GM12878 (cell line): ENCODE measurements at regions not wholly inside any gene's neighbourhood (a gene's known extent, or its start where the extent isn't known, plus 50 kb on each side); places are given as distances from the start of the nearest gene placed in this dataset.
A peak's percentile ranks its signal among the peaks of the same experiment; 100 is the strongest.

Source experiments
- ATAC-seq: fragments of 200-7000 bp; cut with Tn5 transposase; 3 replicates; pipeline ENCODE4 v1.9.1; 2020; ENCODE audit warnings: mild to moderate bottlenecking, moderate library complexity
- BruUV-seq: library from RNA; stranded (reverse); fragments of 400-500 nt; replicated peaks from 2 replicates; lab custom pipeline; 2021; lab: Mats Ljungman, UMichigan
- CTCF ChIA-PET: fragments of 300-600 bp; sonication (Branson Sonifier 250); formaldehyde crosslinking; extraction: SDS; loops from one replicate; lab custom pipeline; 2021; ENCODE audit warnings: inconsistent platforms; lab: Yijun Ruan, JAX
- POLR2A ChIA-PET: fragments of 350-600 bp; formaldehyde crosslinking; extraction: SDS; loops from one replicate; lab custom pipeline; 2021; ENCODE audit warnings: inconsistent platforms; lab: Charles Lee
- RAD21 ChIA-PET: fragments of 300-600 bp; sonication (Branson Sonifier 250); formaldehyde crosslinking; loops from one replicate; lab custom pipeline; 2023; ENCODE audit warnings: antibody characterized with exemption; ENCODE audit not compliant: unreplicated experiment; lab: Charles Lee
- SMC1A ChIA-PET: fragments of 300-600 bp; sonication (Branson Sonifier 250); formaldehyde crosslinking; loops from one replicate; lab custom pipeline; 2023; ENCODE audit not compliant: unreplicated experiment, uncharacterized antibody; lab: Charles Lee
- DNase-seq: peaks from one replicate; pipeline ENCODE4 v3.0.0-alpha.2; 2011; ENCODE audit warnings: low read depth, low spot score
- FAIRE-seq: peaks from 3 replicates; lab custom pipeline; 2011; peaks lifted over from hg19 to GRCh38; lab: Jason Lieb, UNC
- H2AFZ ChIP-seq: 2 replicates; pipeline ENCODE4 v1.6.0; 2011; ENCODE audit warnings: low read depth, low read length, control low read depth; ENCODE audit not compliant: control insufficient read depth
- H3K27ac ChIP-seq: 2 replicates; pipeline ENCODE4 v1.5.1; 2011; ENCODE audit warnings: control low read depth; ENCODE audit not compliant: control insufficient read depth, insufficient read depth
- H3K27me3 ChIP-seq, 2 experiments: replicated peaks in 1 of 2; 2 replicates each; pipeline versions ENCODE4 v1.6.0 to v1.6.1; 2011; ENCODE audit warnings: low read length in 1 of 2; ENCODE audit not compliant: control insufficient read depth in 2 of 2, insufficient read depth in 2 of 2
- H3K36me3 ChIP-seq, 2 experiments: 2 replicates each; pipeline ENCODE4 v1.5.1; 2011; ENCODE audit warnings: low read length in 1 of 2; ENCODE audit not compliant: control insufficient read depth in 2 of 2, insufficient read depth in 2 of 2
- H3K4me1 ChIP-seq: 2 replicates; pipeline ENCODE4 v1.6.1; 2011; ENCODE audit warnings: mild to moderate bottlenecking, low read length, moderate library complexity, mixed read lengths; ENCODE audit not compliant: control insufficient read depth, insufficient read depth
- H3K4me2 ChIP-seq: 2 replicates; pipeline ENCODE4 v1.6.0; 2011; ENCODE audit warnings: control low read depth; ENCODE audit not compliant: control insufficient read depth, insufficient read depth
- H3K4me3 ChIP-seq: fragments of 200-600 bp; sonication (generic); 2 replicates; pipeline ENCODE4 v1.5.1; 2016
- H3K79me2 ChIP-seq: 2 replicates; pipeline ENCODE4 v1.6.0; 2011; ENCODE audit warnings: low read length; ENCODE audit not compliant: control insufficient read depth, insufficient read depth
- H3K9ac ChIP-seq: 2 replicates; pipeline ENCODE4 v1.8.0; 2011; ENCODE audit warnings: low read length, control low read depth, mixed read lengths; ENCODE audit not compliant: control insufficient read depth, insufficient read depth
- H3K9me3 ChIP-seq: replicated peaks from 3 replicates; pipeline ENCODE4 v1.5.1; 2011; ENCODE audit warnings: mild to moderate bottlenecking, low read length; ENCODE audit not compliant: control insufficient read depth, insufficient read depth
- H4K20me1 ChIP-seq: 2 replicates; pipeline ENCODE4 v1.6.0; 2011; ENCODE audit not compliant: control insufficient read depth, insufficient read depth
- ATF7 ChIP-seq: fragments of 450-650 bp; IDR thresholded peaks from 2 replicates; pipeline ENCODE4 v1.6.1; 2016; ENCODE audit warnings: low read depth, mild to moderate bottlenecking
- BMI1 ChIP-seq: fragments of 450-650 bp; IDR thresholded peaks from 2 replicates; pipeline ENCODE4 v1.6.1; 2016; ENCODE audit warnings: mild to moderate bottlenecking, moderate library complexity, borderline replicate concordance
- BRCA1 ChIP-seq: IDR thresholded peaks from 2 replicates; pipeline ENCODE4 v1.6.1; 2011; ENCODE audit warnings: low read depth, low read length, improper control_type of control experiment
- CBX5 ChIP-seq: sonication (generic); IDR thresholded peaks from 2 replicates; pipeline ENCODE4 v1.6.1; 2016; ENCODE audit warnings: low read depth, moderate library complexity, mild to moderate bottlenecking, inconsistent platforms
- CREB1 ChIP-seq: IDR thresholded peaks from 2 replicates; pipeline ENCODE4 v1.6.1; 2012; ENCODE audit warnings: low read depth, mild to moderate bottlenecking, inconsistent platforms
- EP300 ChIP-seq, 2 experiments: fragments of 150-350 bp in 1 of 2; IDR thresholded peaks; 2 replicates each; pipeline ENCODE4 v1.6.1; 2011 to 2012; ENCODE audit warnings: low read depth in 2 of 2, low read length in 2 of 2, borderline replicate concordance in 1 of 2, improper control_type of control experiment in 1 of 2, inconsistent platforms in 1 of 2; ENCODE audit not compliant: control insufficient read depth in 1 of 2
- IKZF1 ChIP-seq: fragments of 450-650 bp; conservative IDR thresholded peaks from 2 replicates; pipeline ENCODE4 v1.6.1; 2017; ENCODE audit warnings: antibody characterized with exemption, mild to moderate bottlenecking
- JUNB ChIP-seq: IDR thresholded peaks from 2 replicates; pipeline ENCODE4 v1.6.1; 2016; ENCODE audit warnings: antibody characterized with exemption, mild to moderate bottlenecking
- LARP7 ChIP-seq: fragments of 450-650 bp; IDR thresholded peaks from 2 replicates; pipeline ENCODE4 v1.6.1; 2017; ENCODE audit warnings: mild to moderate bottlenecking
- MEF2A ChIP-seq: IDR thresholded peaks from 2 replicates; pipeline ENCODE4 v1.6.1; 2011; ENCODE audit warnings: low read depth, mild to moderate bottlenecking, low read length, moderate library complexity; ENCODE audit not compliant: insufficient read depth
- NR2F1 ChIP-seq: fragments of 450-650 bp; conservative IDR thresholded peaks from 2 replicates; pipeline ENCODE4 v1.6.1; 2017; ENCODE audit warnings: mild to moderate bottlenecking
- PAX5 ChIP-seq: IDR thresholded peaks from 2 replicates; pipeline ENCODE4 v1.6.1; 2011; ENCODE audit warnings: low read depth, low read length, borderline replicate concordance
- RB1 ChIP-seq: fragments of 450-650 bp; formaldehyde crosslinking; IDR thresholded peaks from 2 replicates; pipeline ENCODE4 v1.6.1; 2017; ENCODE audit warnings: mild to moderate bottlenecking, borderline replicate concordance
- RUNX3 ChIP-seq: IDR thresholded peaks from 2 replicates; pipeline ENCODE4 v1.6.1; 2012; ENCODE audit warnings: low read length, inconsistent platforms
- SMARCA5 ChIP-seq: fragments of 450-650 bp; IDR thresholded peaks from 2 replicates; pipeline ENCODE4 v1.6.1; 2017; ENCODE audit warnings: mild to moderate bottlenecking
- TCF3 ChIP-seq: IDR thresholded peaks from 2 replicates; pipeline ENCODE4 v1.6.1; 2012; ENCODE audit warnings: low read depth, mild to moderate bottlenecking, low read length, borderline replicate concordance; ENCODE audit not compliant: insufficient read depth
- ZNF217 ChIP-seq: fragments of 450-650 bp; IDR thresholded peaks from 2 replicates; pipeline ENCODE4 v1.6.1; 2017; ENCODE audit warnings: antibody characterized with exemption, mild to moderate bottlenecking
- ZNF622 ChIP-seq: fragments of 450-650 bp; IDR thresholded peaks from 2 replicates; pipeline ENCODE4 v1.6.1; 2017; ENCODE audit warnings: mild to moderate bottlenecking, inconsistent platforms
- WGBS: methylation state at CpG from one replicate; pipeline ENCODE4 v1.1.6; 2016; ENCODE audit warnings: low lambda C conversion rate; ENCODE audit not compliant: insufficient replicate concordance, insufficient coverage; ENCODE audit errors: missing lambda C conversion rate; 5-methylcytosine and 5-hydroxymethylcytosine counted together
- in situ Hi-C: fragments of 300-500 bp; cut with MboI; formaldehyde crosslinking; loops from 9 replicates; pipeline ENCODE4 v1.14.3; 2018; ENCODE audit warnings: mixed read lengths
- intact Hi-C: fragments of 100-400 bp; cut with micrococcal nuclease; formaldehyde crosslinking; loops from one replicate; pipeline ENCODE4 v1.14.2; 2022; ENCODE audit not compliant: unreplicated experiment
- TF ChIP-seq, protein P1 (sequence below): fragments of 450-650 bp; IDR thresholded peaks from 2 replicates; pipeline ENCODE4 v1.6.1; 2016; ENCODE audit warnings: mild to moderate bottlenecking, moderate library complexity, borderline replicate concordance
- TF ChIP-seq, protein P2 (sequence below): fragments of 450-650 bp; IDR thresholded peaks from 2 replicates; pipeline ENCODE4 v1.6.1; 2016; ENCODE audit warnings: mild to moderate bottlenecking

DNA sequence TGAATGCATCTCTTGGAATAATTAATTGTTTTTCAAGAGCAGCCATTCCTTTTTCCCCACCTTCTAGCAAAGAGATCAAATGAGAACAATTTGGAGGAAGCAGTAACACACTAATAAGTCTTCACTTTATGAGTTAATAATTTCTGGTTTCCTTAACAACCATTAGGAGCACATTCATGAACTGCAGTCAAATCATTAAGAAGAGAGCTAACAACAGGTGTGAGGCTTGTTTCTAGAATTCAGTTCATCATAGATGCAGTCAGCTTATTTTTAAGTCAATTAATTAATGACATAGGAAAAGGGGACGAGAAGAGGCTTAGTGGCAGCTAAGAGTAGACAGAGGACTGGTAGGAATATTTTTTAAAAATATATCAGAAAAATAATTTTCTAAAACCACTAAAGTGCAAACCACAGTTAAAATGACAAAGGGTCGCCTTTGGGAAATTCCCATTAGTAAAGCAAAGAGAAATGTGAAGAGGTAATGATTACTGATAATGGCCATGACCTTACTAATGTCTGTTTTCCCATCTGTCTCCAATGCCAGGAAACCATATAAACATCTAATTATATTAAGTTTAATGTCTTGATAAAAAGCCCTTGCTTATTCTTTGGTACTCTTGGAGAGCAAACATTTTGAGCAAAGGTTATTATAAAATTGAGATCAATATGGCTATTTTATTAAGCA lies 184.2 kb downstream of the KCNJ2 start:
- H3K4me3 ChIP-seq = no peak overlapping the region
- no peak overlapping the region for H3K4me2 ChIP-seq
- in situ Hi-C loops (no loop called here), intact Hi-C loops (loop anchor here (5.0 kb wide), 1 partner anchor 56 kb away; no protein-coding TSS in a partner anchor)
- no peaks in the 10 kb centered on the region for H3K79me2 ChIP-seq
- no peak overlapping the region for H2AFZ ChIP-seq
- H3K4me1 ChIP-seq = no peaks in the 10 kb centered on the region
- no peaks in the 10 kb centered on the region for H4K20me1 ChIP-seq
- H3K9ac ChIP-seq = no peak overlapping the region
- FAIRE-seq = no peak
- no peaks in the 10 kb centered on the region for H3K36me3 ChIP-seq
- ChIA-PET SMC1A (interaction anchor here (0.5 to 6.5 kb wide), 23 partner anchors 9 to 211 kb away, joined by 3 to 51 read pairs (median 5); no protein-coding TSS in a partner anchor), CTCF (interaction anchor here (0.7 to 3.4 kb wide), 6 partner anchors 9 to 675 kb away, joined by 3 to 15 read pairs (median 3); no protein-coding TSS in a partner anchor), RAD21 (interaction anchor here (1.0 to 3.6 kb wide), 8 partner anchors 9 to 146 kb away, joined by 3 to 22 read pairs (median 9); no protein-coding TSS in a partner anchor), POLR2A (interaction anchor here (0.6 to 1.9 kb wide), 4 partner anchors 15 to 49 kb away, joined by 3 to 4 read pairs (median 4); no protein-coding TSS in a partner anchor)
- H3K27me3 ChIP-seq = no peaks in the 10 kb centered on the region
- whole genome bisulfite sequencing = 0% methylated on average over 2 of the region's 2 CpGs
- peak; percentile 83 for ATAC-seq
- no peaks in the 10 kb centered on the region for H3K9me3 ChIP-seq
- DNase-seq = no peak
- no peak overlapping the region for H3K27ac ChIP-seq
- BruUV-seq = no TSS peak
- TF ChIP-seq ZNF217 = no peak
- no peak for TF ChIP-seq PAX5
- TF ChIP-seq ATF7 = 0 out of 2 replicates have a peak, but pooled peaks have one; percentile 10
- no peak for TF ChIP-seq SMARCA5
- peak; percentile 71; the same call in 1 of the 2 replicates for TF ChIP-seq BMI1
- TF ChIP-seq, protein P1, sequence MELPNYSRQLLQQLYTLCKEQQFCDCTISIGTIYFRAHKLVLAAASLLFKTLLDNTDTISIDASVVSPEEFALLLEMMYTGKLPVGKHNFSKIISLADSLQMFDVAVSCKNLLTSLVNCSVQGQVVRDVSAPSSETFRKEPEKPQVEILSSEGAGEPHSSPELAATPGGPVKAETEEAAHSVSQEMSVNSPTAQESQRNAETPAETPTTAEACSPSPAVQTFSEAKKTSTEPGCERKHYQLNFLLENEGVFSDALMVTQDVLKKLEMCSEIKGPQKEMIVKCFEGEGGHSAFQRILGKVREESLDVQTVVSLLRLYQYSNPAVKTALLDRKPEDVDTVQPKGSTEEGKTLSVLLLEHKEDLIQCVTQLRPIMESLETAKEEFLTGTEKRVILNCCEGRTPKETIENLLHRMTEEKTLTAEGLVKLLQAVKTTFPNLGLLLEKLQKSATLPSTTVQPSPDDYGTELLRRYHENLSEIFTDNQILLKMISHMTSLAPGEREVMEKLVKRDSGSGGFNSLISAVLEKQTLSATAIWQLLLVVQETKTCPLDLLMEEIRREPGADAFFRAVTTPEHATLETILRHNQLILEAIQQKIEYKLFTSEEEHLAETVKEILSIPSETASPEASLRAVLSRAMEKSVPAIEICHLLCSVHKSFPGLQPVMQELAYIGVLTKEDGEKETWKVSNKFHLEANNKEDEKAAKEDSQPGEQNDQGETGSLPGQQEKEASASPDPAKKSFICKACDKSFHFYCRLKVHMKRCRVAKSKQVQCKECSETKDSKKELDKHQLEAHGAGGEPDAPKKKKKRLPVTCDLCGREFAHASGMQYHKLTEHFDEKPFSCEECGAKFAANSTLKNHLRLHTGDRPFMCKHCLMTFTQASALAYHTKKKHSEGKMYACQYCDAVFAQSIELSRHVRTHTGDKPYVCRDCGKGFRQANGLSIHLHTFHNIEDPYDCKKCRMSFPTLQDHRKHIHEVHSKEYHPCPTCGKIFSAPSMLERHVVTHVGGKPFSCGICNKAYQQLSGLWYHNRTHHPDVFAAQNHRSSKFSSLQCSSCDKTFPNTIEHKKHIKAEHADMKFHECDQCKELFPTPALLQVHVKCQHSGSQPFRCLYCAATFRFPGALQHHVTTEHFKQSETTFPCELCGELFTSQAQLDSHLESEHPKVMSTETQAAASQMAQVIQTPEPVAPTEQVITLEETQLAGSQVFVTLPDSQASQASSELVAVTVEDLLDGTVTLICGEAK = no peak
- TF ChIP-seq RUNX3 = peak; percentile 30; the same call in 1 of the 2 replicates
- TF ChIP-seq MEF2A = no peak
- TF ChIP-seq NR2F1 = peak; percentile 43; the same call in 1 of the 2 replicates
- no peak for TF ChIP-seq CREB1
- TF ChIP-seq EP300 (IDR thresholded peaks at IDR 0.05; ENCODE audit: borderline replicate concordance in 1 of 2, control insufficient read depth in 1 of 2, low read depth in 2 of 2, low read length in 2 of 2) = no peak
- no peak for TF ChIP-seq JUNB
- TF ChIP-seq RB1 = no peak
- TF ChIP-seq LARP7 = no peak
- no peak for TF ChIP-seq TCF3
- TF ChIP-seq ZNF622 = no peak
- no peak for TF ChIP-seq BRCA1
- no peak for TF ChIP-seq CBX5
- TF ChIP-seq, protein P2, sequence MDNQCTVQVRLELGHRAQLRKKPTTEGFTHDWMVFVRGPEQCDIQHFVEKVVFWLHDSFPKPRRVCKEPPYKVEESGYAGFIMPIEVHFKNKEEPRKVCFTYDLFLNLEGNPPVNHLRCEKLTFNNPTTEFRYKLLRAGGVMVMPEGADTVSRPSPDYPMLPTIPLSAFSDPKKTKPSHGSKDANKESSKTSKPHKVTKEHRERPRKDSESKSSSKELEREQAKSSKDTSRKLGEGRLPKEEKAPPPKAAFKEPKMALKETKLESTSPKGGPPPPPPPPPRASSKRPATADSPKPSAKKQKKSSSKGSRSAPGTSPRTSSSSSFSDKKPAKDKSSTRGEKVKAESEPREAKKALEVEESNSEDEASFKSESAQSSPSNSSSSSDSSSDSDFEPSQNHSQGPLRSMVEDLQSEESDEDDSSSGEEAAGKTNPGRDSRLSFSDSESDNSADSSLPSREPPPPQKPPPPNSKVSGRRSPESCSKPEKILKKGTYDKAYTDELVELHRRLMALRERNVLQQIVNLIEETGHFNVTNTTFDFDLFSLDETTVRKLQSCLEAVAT = no peak
- TF ChIP-seq IKZF1 = peak; percentile 19; the same call in 1 of the 2 replicates
